ENCODE measurements at regions not wholly inside any gene's neighbourhood (a gene's known extent, or its start where the extent isn't known, plus 50 kb on each side); places are given as distances from the start of the nearest gene placed in this dataset.

DNA sequence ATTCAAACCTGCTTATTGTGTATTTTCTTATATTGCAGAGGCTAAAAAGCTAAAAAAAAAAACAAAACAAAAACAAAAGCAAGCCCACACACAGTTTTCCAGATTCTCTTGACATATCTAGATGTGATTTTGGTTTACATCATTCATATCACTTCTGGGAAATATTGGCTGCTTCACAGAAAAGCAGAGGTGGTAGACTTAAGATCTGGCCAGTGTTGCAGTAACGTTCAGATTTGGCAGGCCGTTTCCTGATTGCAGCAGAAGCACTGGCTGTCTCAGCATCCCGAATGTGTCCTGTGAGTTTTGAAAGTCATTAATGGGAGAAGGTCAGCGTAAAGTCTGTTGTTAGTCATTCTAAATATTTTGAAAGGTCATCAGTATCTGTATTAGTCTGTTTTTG is 2062.0 kb downstream of the ARAP2 start:
- H4K5ac ChIP-seq (ENCODE audit: insufficient read length, low read depth, low read length) = no peak overlapping the region
- no peak overlapping the region for H2BK120ac ChIP-seq (replicated peaks; ENCODE audit: low read depth, low read length)
- H3K18ac ChIP-seq (ENCODE audit: extremely low read depth, low read length) = no peak overlapping the region
- FAIRE-seq = no peak
- POLR2A ChIA-PET (ENCODE audit: partially characterized antibody) = no interaction called here
- H2BK5ac ChIP-seq (ENCODE audit: low read depth, low read length) = no peak overlapping the region
- no peak overlapping the region for H3K56ac ChIP-seq (replicated peaks; ENCODE audit: insufficient read length, low read depth, low read length)
- H2AK5ac ChIP-seq (ENCODE audit: low read depth, low read length) = no peak overlapping the region
- H3K23me2 ChIP-seq (ENCODE audit: low read depth, low read length) = no peaks in the 10 kb centered on the region
- H3K4ac ChIP-seq (replicated peaks; ENCODE audit: insufficient read length, low read depth, low read length) = no peak overlapping the region
- H3K27ac ChIP-seq (ENCODE audit: low read depth, low read length) = no peak overlapping the region
- H2BK20ac ChIP-seq (ENCODE audit: low read length) = no peak overlapping the region
- H3K36me3 ChIP-seq (ENCODE audit: control insufficient read depth in 2 of 4, insufficient read depth in 4 of 4, low read length in 3 of 4) = no peaks in the 10 kb centered on the region
- 98% methylated on average over 4 of the region's 4 CpGs; no CpG with 5 or more reads in 1 of the 2 experiments for WGBS, 2 experiments (ENCODE audit: extremely low coverage in 1 of 2, insufficient coverage in 1 of 2, insufficient read length in 1 of 2, insufficient replicate concordance in 2 of 2, low coverage in 1 of 2, low lambda C conversion rate in 2 of 2, missing lambda C conversion rate in 1 of 2)
- no peak overlapping the region for H3K9ac ChIP-seq (replicated peaks in 1 of 4; ENCODE audit: extremely low read depth in 1 of 4, low read depth in 3 of 4, low read length in 3 of 4)
- no peak overlapping the region for H3K4me3 ChIP-seq (ENCODE audit: extremely low read depth in 1 of 4, insufficient read depth in 2 of 4, low read depth in 3 of 4, low read length in 4 of 4)
- no peak overlapping the region for H2BK12ac ChIP-seq (ENCODE audit: low read depth, low read length)
- H4K20me1 ChIP-seq (replicated peaks in 1 of 2; ENCODE audit: control insufficient read depth in 1 of 2, insufficient read depth in 2 of 2, low read length in 2 of 2) = no peaks in the 10 kb centered on the region
- H3K4me1 ChIP-seq (replicated peaks in 1 of 4; ENCODE audit: control insufficient read depth in 3 of 4, insufficient read depth in 4 of 4, low read length in 3 of 4) = peaks cover 0 to 6% (median 0%) of the 10 kb centered on the region in 4 experiments; a peak in 4 of 7 replicates
- H3K4me2 ChIP-seq (ENCODE audit: insufficient read depth in 1 of 2, low read depth in 2 of 2, low read length in 2 of 2) = no peak overlapping the region
- no peak overlapping the region for H3K23ac ChIP-seq (ENCODE audit: insufficient read length)
- TF ChIP-seq SIX5 (IDR thresholded peaks at IDR 0.05; ENCODE audit: low read depth, low read length) (no peak), ZNF274 (IDR thresholded peaks at IDR 0.05; ENCODE audit: borderline replicate concordance, extremely low read depth, low read length) (no peak), CREB1 (IDR thresholded peaks at IDR 0.05) (no peak), CTBP2 (IDR thresholded peaks at IDR 0.05; ENCODE audit: borderline replicate concordance, insufficient read depth, insufficient read length, low read length) (no peak), SAP30 (IDR thresholded peaks at IDR 0.05; ENCODE audit: insufficient read depth, insufficient replicate concordance, low read length) (no peak)
- CTCF ChIA-PET (ENCODE audit: partially characterized antibody) = no interaction called here
- no peak overlapping the region for H2BK15ac ChIP-seq (ENCODE audit: low read length)
- no peak for DNase-seq (ENCODE audit: low read depth in 1 of 2, low spot score in 2 of 2)
- no peak overlapping the region for H3K14ac ChIP-seq (ENCODE audit: insufficient read length)
- no peak overlapping the region for H2AFZ ChIP-seq (ENCODE audit: low read length)
- H3K79me2 ChIP-seq (ENCODE audit: control insufficient read depth in 1 of 2, insufficient read depth in 2 of 2, low read length in 2 of 2) = no peaks in the 10 kb centered on the region
- no peaks in the 10 kb centered on the region for H3K9me3 ChIP-seq (ENCODE audit: insufficient read depth in 2 of 2, low read depth in 1 of 2, low read length in 1 of 2)
- no peak overlapping the region for H4K8ac ChIP-seq (ENCODE audit: extremely low read depth, insufficient read depth, low read length)
- H3K79me1 ChIP-seq (ENCODE audit: low read depth, low read length) = no peaks in the 10 kb centered on the region
- H3K27me3 ChIP-seq (replicated peaks in 1 of 4; ENCODE audit: control insufficient read depth in 3 of 4, extremely low read depth in 1 of 4, insufficient read depth in 3 of 4, low read length in 3 of 4) = no peaks in the 10 kb centered on the region
- H4K91ac ChIP-seq (replicated peaks; ENCODE audit: insufficient read length, low read length) = no peak overlapping the region
